ENCODE measurements at regions not wholly inside any gene's neighbourhood (a gene's known extent, or its start where the extent isn't known, plus 50 kb on each side); places are given as distances from the start of the nearest gene placed in this dataset.

- TF ChIP-seq, protein P1, sequence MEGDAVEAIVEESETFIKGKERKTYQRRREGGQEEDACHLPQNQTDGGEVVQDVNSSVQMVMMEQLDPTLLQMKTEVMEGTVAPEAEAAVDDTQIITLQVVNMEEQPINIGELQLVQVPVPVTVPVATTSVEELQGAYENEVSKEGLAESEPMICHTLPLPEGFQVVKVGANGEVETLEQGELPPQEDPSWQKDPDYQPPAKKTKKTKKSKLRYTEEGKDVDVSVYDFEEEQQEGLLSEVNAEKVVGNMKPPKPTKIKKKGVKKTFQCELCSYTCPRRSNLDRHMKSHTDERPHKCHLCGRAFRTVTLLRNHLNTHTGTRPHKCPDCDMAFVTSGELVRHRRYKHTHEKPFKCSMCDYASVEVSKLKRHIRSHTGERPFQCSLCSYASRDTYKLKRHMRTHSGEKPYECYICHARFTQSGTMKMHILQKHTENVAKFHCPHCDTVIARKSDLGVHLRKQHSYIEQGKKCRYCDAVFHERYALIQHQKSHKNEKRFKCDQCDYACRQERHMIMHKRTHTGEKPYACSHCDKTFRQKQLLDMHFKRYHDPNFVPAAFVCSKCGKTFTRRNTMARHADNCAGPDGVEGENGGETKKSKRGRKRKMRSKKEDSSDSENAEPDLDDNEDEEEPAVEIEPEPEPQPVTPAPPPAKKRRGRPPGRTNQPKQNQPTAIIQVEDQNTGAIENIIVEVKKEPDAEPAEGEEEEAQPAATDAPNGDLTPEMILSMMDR (IDR thresholded peaks at IDR 0.05), result no peak
- TF ChIP-seq REST (IDR thresholded peaks at IDR 0.05; ENCODE audit: insufficient read depth in 1 of 2, low read depth in 2 of 2, low read length in 1 of 2) (no peak), TCF7L2 (IDR thresholded peaks at IDR 0.05; ENCODE audit: low read depth, low read length) (no peak), SIN3A (IDR thresholded peaks at IDR 0.05; ENCODE audit: borderline replicate concordance, insufficient read depth, low read depth, low read length) (no peak), POLR2AphosphoS5 (IDR thresholded peaks at IDR 0.05; ENCODE audit: low read depth, low read length) (no peak)
Observed at GRCh38 chr2:217371781-217372213, 511.9 kb upstream of the TNP1 start.

Data from Panc1 (cell line).